H54 (cell line): ENCODE measurements at regions not wholly inside any gene's neighbourhood (a gene's known extent, or its start where the extent isn't known, plus 50 kb on each side); places are given as distances from the start of the nearest gene placed in this dataset.

Experiments
- DNase-seq: peaks from one replicate; pipeline ENCODE4 v3.0.0; 2011; ENCODE audit warnings: low spot score, mixed read lengths; ENCODE audit not compliant: insufficient read length
- FAIRE-seq: peaks from 3 replicates; lab custom pipeline; 2011; peaks lifted over from hg19 to GRCh38; lab: Jason Lieb, UNC
- POLR2A ChIP-seq: IDR thresholded peaks from 2 replicates; pipeline ENCODE4 v1.6.1; 2011; ENCODE audit warnings: low read depth, mild to moderate bottlenecking, low read length

- FAIRE-seq (no peak), DNase-seq (no peak)
- no peak for TF ChIP-seq POLR2A
Measured at GRCh38 chr14:31935391-31935790, 141.7 kb upstream of the ARHGAP5 start.

- TF ChIP-seq POLR2A, result no peak
- DNase-seq (no peak), FAIRE-seq (no peak)
Measured at GRCh38 chr14:31936115-31936514, 141.0 kb upstream of the ARHGAP5 start.

- DNase-seq, result peak; percentile 42
- peak; percentile 99 for FAIRE-seq
- no peak for TF ChIP-seq POLR2A
Measured at GRCh38 chr14:31937730-31938346, 139.3 kb upstream of the ARHGAP5 start.

GRCh38 chr14:31939934-31940333, 137.2 kb upstream of the ARHGAP5 start:
- DNase-seq (no peak), FAIRE-seq (no peak)
- no peak for TF ChIP-seq POLR2A

- DNase-seq (no peak), FAIRE-seq (no peak)
- TF ChIP-seq POLR2A, result no peak
Measured at GRCh38 chr14:31941487-31941886, 135.6 kb upstream of the ARHGAP5 start.

GRCh38 chr14:31942166-31942841, 134.8 kb upstream of the ARHGAP5 start:
- DNase-seq (no peak), FAIRE-seq (no peak)
- no peak for TF ChIP-seq POLR2A

GRCh38 chr14:31943217-31943799, 133.8 kb upstream of the ARHGAP5 start:
- DNase-seq, result no peak
- no peak for FAIRE-seq
- TF ChIP-seq POLR2A, result no peak

- TF ChIP-seq POLR2A, result no peak
- DNase-seq (no peak), FAIRE-seq (no peak)
Measured at GRCh38 chr14:31943861-31944255, 133.2 kb upstream of the ARHGAP5 start.

GRCh38 chr14:31944256-31945073, 132.6 kb upstream of the ARHGAP5 start:
- FAIRE-seq, result no peak
- TF ChIP-seq POLR2A, result no peak
- DNase-seq, result no peak

- no peak for DNase-seq
- TF ChIP-seq POLR2A, result no peak
- no peak for FAIRE-seq
Measured at GRCh38 chr14:31945074-31945613, 132.0 kb upstream of the ARHGAP5 start.

GRCh38 chr14:31945701-31946100, 131.4 kb upstream of the ARHGAP5 start:
- no peak for FAIRE-seq
- TF ChIP-seq POLR2A, result no peak
- no peak for DNase-seq

- DNase-seq (no peak), FAIRE-seq (no peak)
- no peak for TF ChIP-seq POLR2A
Measured at GRCh38 chr14:31947076-31947475, 130.0 kb upstream of the ARHGAP5 start.

- TF ChIP-seq POLR2A, result no peak
- DNase-seq (no peak), FAIRE-seq (no peak)
Measured at GRCh38 chr14:31947680-31948595, 129.2 kb upstream of the ARHGAP5 start.

- DNase-seq (peak; percentile 12), FAIRE-seq (no peak)
- TF ChIP-seq POLR2A, result no peak
Measured at GRCh38 chr14:31949709-31950108, 127.4 kb upstream of the ARHGAP5 start.
